ENCODE measurements at regions not wholly inside any gene's neighbourhood (a gene's known extent, or its start where the extent isn't known, plus 50 kb on each side); places are given as distances from the start of the nearest gene placed in this dataset.

- no peaks in the 10 kb centered on the region for H3K27me3 ChIP-seq
- H4K20me1 ChIP-seq (ENCODE audit: low read depth), result no peaks in the 10 kb centered on the region
- DNase-seq (ENCODE audit: low spot score), result no peak
- H3K27ac Mint-ChIP-seq, result no peak overlapping the region
- no peak overlapping the region for H3K4me2 ChIP-seq
- TF ChIP-seq CTCF (IDR thresholded peaks at IDR 0.05) (no peak), EZH2phosphoT487 (IDR thresholded peaks at IDR 0.05) (no peak), EZH2 (IDR thresholded peaks at IDR 0.05) (no peak)
- no peak overlapping the region for H3K4me3 Mint-ChIP-seq
- H3K27me3 Mint-ChIP-seq (ENCODE audit: insufficient read depth, low read depth), result no peaks in the 10 kb centered on the region
- H3K9me3 ChIP-seq (ENCODE audit: low read depth), result no peaks in the 10 kb centered on the region
- H3K9me3 Mint-ChIP-seq, result peaks cover 4% of the 10 kb centered on the region
- no peak overlapping the region for H3K9ac ChIP-seq
- no peaks in the 10 kb centered on the region for H3K4me1 ChIP-seq
- no peaks in the 10 kb centered on the region for H3K36me3 Mint-ChIP-seq
- no peak overlapping the region for H2AFZ ChIP-seq (replicated peaks)
- H3K4me1 Mint-ChIP-seq, result no peaks in the 10 kb centered on the region
- no peak overlapping the region for H3K4me3 ChIP-seq
- no peaks in the 10 kb centered on the region for H3K79me2 ChIP-seq (ENCODE audit: low read depth)
- H3K36me3 ChIP-seq, result no peaks in the 10 kb centered on the region
- H3K27ac ChIP-seq, result no peak overlapping the region
- H3F3A ChIP-seq (ENCODE audit: low read depth), result no peaks in the 10 kb centered on the region
Measured at GRCh38 chr5:27336817-27337216, 298.4 kb upstream of the CDH9 start.

- Histone ChIP-seq H2AFZ (replicated peaks) (no peak overlapping the region), H3F3A (ENCODE audit: low read depth) (no peaks in the 10 kb centered on the region), H4K20me1 (ENCODE audit: low read depth) (no peaks in the 10 kb centered on the region), H3K4me3 (no peak overlapping the region), H3K9me3 (ENCODE audit: low read depth) (no peaks in the 10 kb centered on the region), H3K27me3 (no peaks in the 10 kb centered on the region), H3K4me1 (no peaks in the 10 kb centered on the region), H3K79me2 (ENCODE audit: low read depth) (no peaks in the 10 kb centered on the region), H3K4me2 (no peak overlapping the region), H3K36me3 (no peaks in the 10 kb centered on the region), H3K9ac (no peak overlapping the region), H3K27ac (no peak overlapping the region)
- no peak for DNase-seq (ENCODE audit: low spot score)
- Mint-ChIP-seq H3K27me3 (ENCODE audit: insufficient read depth, low read depth) (no peaks in the 10 kb centered on the region), H3K9me3 (no peaks in the 10 kb centered on the region), H3K27ac (no peak overlapping the region), H3K4me3 (no peak overlapping the region), H3K4me1 (no peaks in the 10 kb centered on the region), H3K36me3 (peaks cover 2% of the 10 kb centered on the region)
- TF ChIP-seq CTCF (IDR thresholded peaks at IDR 0.05), result no peak
- no peak for TF ChIP-seq EZH2phosphoT487 (IDR thresholded peaks at IDR 0.05)
- TF ChIP-seq EZH2 (IDR thresholded peaks at IDR 0.05), result no peak
Measured at GRCh38 chr5:27328480-27328879, 290.1 kb upstream of the CDH9 start.

GRCh38 chr5:27325513-27325912 is 287.1 kb upstream of the CDH9 start:
- Histone ChIP-seq H3K79me2 (ENCODE audit: low read depth) (no peaks in the 10 kb centered on the region), H3F3A (ENCODE audit: low read depth) (no peaks in the 10 kb centered on the region), H3K9ac (no peak overlapping the region), H3K27me3 (no peaks in the 10 kb centered on the region), H2AFZ (replicated peaks) (peak overlapping the region; percentile 1), H3K4me3 (no peak overlapping the region), H3K4me2 (no peak overlapping the region), H3K9me3 (ENCODE audit: low read depth) (no peaks in the 10 kb centered on the region), H3K4me1 (no peaks in the 10 kb centered on the region), H4K20me1 (ENCODE audit: low read depth) (no peaks in the 10 kb centered on the region), H3K36me3 (no peaks in the 10 kb centered on the region), H3K27ac (no peak overlapping the region)
- H3K27me3 Mint-ChIP-seq (ENCODE audit: insufficient read depth, low read depth), result no peaks in the 10 kb centered on the region
- no peak for TF ChIP-seq EZH2phosphoT487 (IDR thresholded peaks at IDR 0.05)
- no peak for TF ChIP-seq CTCF (IDR thresholded peaks at IDR 0.05)
- no peak for TF ChIP-seq EZH2 (IDR thresholded peaks at IDR 0.05)
- peaks cover 2% of the 10 kb centered on the region for H3K36me3 Mint-ChIP-seq
- no peak overlapping the region for H3K27ac Mint-ChIP-seq
- no peaks in the 10 kb centered on the region for H3K4me1 Mint-ChIP-seq
- DNase-seq (ENCODE audit: low spot score), result no peak
- H3K9me3 Mint-ChIP-seq, result no peaks in the 10 kb centered on the region
- H3K4me3 Mint-ChIP-seq, result no peak overlapping the region

- no peak for DNase-seq (ENCODE audit: low spot score)
- Mint-ChIP-seq H3K4me3 (no peak overlapping the region), H3K4me1 (peaks cover 16% of the 10 kb centered on the region), H3K36me3 (peaks cover 2% of the 10 kb centered on the region), H3K27me3 (ENCODE audit: insufficient read depth, low read depth) (no peaks in the 10 kb centered on the region), H3K9me3 (peaks cover 5% of the 10 kb centered on the region), H3K27ac (no peak overlapping the region)
- TF ChIP-seq EZH2 (IDR thresholded peaks at IDR 0.05) (no peak), CTCF (IDR thresholded peaks at IDR 0.05) (no peak), EZH2phosphoT487 (IDR thresholded peaks at IDR 0.05) (no peak)
- Histone ChIP-seq H3K9me3 (ENCODE audit: low read depth) (no peaks in the 10 kb centered on the region), H3F3A (ENCODE audit: low read depth) (no peaks in the 10 kb centered on the region), H3K27ac (no peak overlapping the region), H3K4me1 (peaks cover 19% of the 10 kb centered on the region), H3K79me2 (ENCODE audit: low read depth) (no peaks in the 10 kb centered on the region), H3K4me3 (no peak overlapping the region), H3K4me2 (no peak overlapping the region), H2AFZ (replicated peaks) (no peak overlapping the region), H3K27me3 (no peaks in the 10 kb centered on the region), H3K9ac (no peak overlapping the region), H3K36me3 (no peaks in the 10 kb centered on the region), H4K20me1 (ENCODE audit: low read depth) (no peaks in the 10 kb centered on the region)
Measured at GRCh38 chr5:27318701-27319100, 280.3 kb upstream of the CDH9 start.
